HCT116 (cell line): ENCODE measurements at regions not wholly inside any gene's neighbourhood (a gene's known extent, or its start where the extent isn't known, plus 50 kb on each side); places are given as distances from the start of the nearest gene placed in this dataset.

ENCODE experiments used
- CTCF ChIP-seq, 3 experiments: fragments of 200-600 bp in 1 of 3; sonication (generic) in 1 of 3; IDR thresholded peaks in 2 of 3; conservative IDR thresholded peaks in 1 of 3; 2 replicates each; pipeline ENCODE4 v1.5.1; 2012 to 2017; ENCODE audit warnings: low read depth in 2 of 3, low read length in 2 of 3, antibody characterized with exemption in 1 of 3, borderline replicate concordance in 1 of 3, control low read depth in 1 of 3, mild to moderate bottlenecking in 1 of 3, mixed read lengths in 1 of 3, mixed run types in 1 of 3, moderate library complexity in 1 of 3; ENCODE audit not compliant: insufficient read depth in 1 of 3
- EZH2 ChIP-seq: fragments of 200-600 bp; sonication (generic); IDR thresholded peaks from 2 replicates; pipeline ENCODE4 v1.6.1; 2017; ENCODE audit warnings: antibody characterized with exemption, mixed run types
- FOSL1 ChIP-seq: IDR thresholded peaks from 2 replicates; pipeline ENCODE4 v1.6.1; 2012; ENCODE audit warnings: low read depth
- POLR2A ChIP-seq: IDR thresholded peaks from 2 replicates; pipeline ENCODE4 v1.7.0; 2011; ENCODE audit warnings: borderline replicate concordance; ENCODE audit not compliant: insufficient read depth, insufficient read length; ENCODE audit errors: extremely low read depth
- POLR2AphosphoS5 ChIP-seq: IDR thresholded peaks from 2 replicates; pipeline ENCODE4 v1.6.1; 2011; ENCODE audit warnings: mild to moderate bottlenecking, low read depth, low read length, moderate library complexity
- RAD21 ChIP-seq: IDR thresholded peaks from 2 replicates; pipeline ENCODE4 v1.6.1; 2012; ENCODE audit warnings: low read depth, mild to moderate bottlenecking
- SIN3A ChIP-seq: IDR thresholded peaks from 2 replicates; pipeline ENCODE4 v1.6.1; 2012; ENCODE audit warnings: low read depth
- ZFX ChIP-seq: fragments of 450-650 bp; IDR thresholded peaks from 2 replicates; pipeline ENCODE4 v1.6.1; 2017
- ZNF274 ChIP-seq: fragments of 200-500 bp; sonication (Bioruptor generic); IDR thresholded peaks from 2 replicates; pipeline ENCODE4 v1.6.1; 2014; ENCODE audit warnings: mild to moderate bottlenecking, low read depth, low read length, inconsistent platforms

GRCh38 chr2:52135235-52135634 lies 1103.3 kb upstream of the NRXN1 start:
- TF ChIP-seq CTCF (IDR thresholded peaks at IDR 0.05 in 2 of 3, conservative IDR thresholded peaks at IDR 0.05 in 1 of 3; ENCODE audit: borderline replicate concordance in 1 of 3, insufficient read depth in 1 of 3, low read depth in 2 of 3, low read length in 2 of 3), result no peak
- no peak for TF ChIP-seq ZFX
- TF ChIP-seq POLR2A, result no peak
- no peak for TF ChIP-seq SIN3A
- TF ChIP-seq EZH2, result no peak
- TF ChIP-seq ZNF274, result no peak
- TF ChIP-seq FOSL1, result no peak
- TF ChIP-seq RAD21, result no peak
- TF ChIP-seq POLR2AphosphoS5, result no peak
